SK-N-MC (cell line): ENCODE measurements at regions not wholly inside any gene's neighbourhood (a gene's known extent, or its start where the extent isn't known, plus 50 kb on each side); places are given as distances from the start of the nearest gene placed in this dataset.

Source experiments
- EZH2 ChIP-seq: fragments of 200-600 bp; sonication (generic); IDR thresholded peaks from one replicate; pipeline ENCODE4 v1.6.1; 2017; ENCODE audit warnings: antibody characterized with exemption
- POLR2AphosphoS5 ChIP-seq: IDR thresholded peaks from 2 replicates; pipeline ENCODE4 v1.6.1; 2012; ENCODE audit warnings: mild to moderate bottlenecking, low read depth, low read length, borderline replicate concordance

DNA sequence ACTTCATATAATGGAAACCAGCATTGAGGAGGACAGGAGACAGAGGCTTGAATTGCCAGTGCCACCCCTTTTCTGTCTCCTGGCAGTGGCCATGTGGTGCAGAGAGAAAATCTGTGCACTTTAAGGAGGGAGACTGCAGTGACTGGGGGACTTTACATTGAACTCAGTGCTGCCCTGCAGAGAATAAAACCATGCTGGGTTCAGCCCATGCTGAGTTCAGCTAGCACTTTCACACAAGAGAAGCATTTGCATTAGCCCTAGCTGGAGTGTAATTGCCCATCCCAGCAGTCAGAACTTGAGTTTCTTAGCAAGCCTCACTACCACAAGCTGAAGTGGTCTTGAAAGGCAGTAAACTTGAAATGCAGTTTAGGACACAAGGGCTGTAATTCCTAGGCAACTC, 677.5 kb downstream of the ZPLD1 start:
- TF ChIP-seq POLR2AphosphoS5 (no peak), EZH2 (no peak)
